H1 (cell line): ENCODE measurements at regions not wholly inside any gene's neighbourhood (a gene's known extent, or its start where the extent isn't known, plus 50 kb on each side); places are given as distances from the start of the nearest gene placed in this dataset.

Experiments used
- CHD2 ChIP-seq: IDR thresholded peaks from 2 replicates; pipeline ENCODE4 v1.6.1; 2012; ENCODE audit warnings: low read length, improper control_type of control experiment
- CTCF ChIP-seq, 3 experiments: IDR thresholded peaks; 1 replicate in 2 of 3; 2 replicates in 1 of 3; pipeline versions ENCODE4 v1.5.1 to v1.6.1; 2011; ENCODE audit warnings: low read length in 3 of 3, mild to moderate bottlenecking in 3 of 3, inconsistent platforms in 2 of 3, low read depth in 1 of 3, moderate library complexity in 1 of 3; ENCODE audit not compliant: insufficient read depth in 1 of 3; ENCODE audit errors: control extremely low read depth in 1 of 3
- EZH2 ChIP-seq: fragments of 200-600 bp; sonication (generic); IDR thresholded peaks from 2 replicates; pipeline ENCODE4 v1.7.1; 2012; ENCODE audit warnings: low read depth, mild to moderate bottlenecking, moderate library complexity, low read length, inconsistent platforms; ENCODE audit not compliant: severe bottlenecking
- FOSL1 ChIP-seq: IDR thresholded peaks from 2 replicates; pipeline ENCODE4 v1.6.1; 2011; ENCODE audit warnings: mild to moderate bottlenecking, low read depth, low read length, moderate library complexity; ENCODE audit not compliant: insufficient read depth
- MAFK ChIP-seq: IDR thresholded peaks from 2 replicates; pipeline ENCODE4 v1.6.1; 2012; ENCODE audit warnings: low read depth, mild to moderate bottlenecking, improper control_type of control experiment, low read length
- PHF8 ChIP-seq: fragments of 200-600 bp; sonication (generic); conservative IDR thresholded peaks from 2 replicates; pipeline ENCODE4 v1.7.1; 2012; ENCODE audit warnings: low read depth, mild to moderate bottlenecking, inconsistent platforms, low read length, moderate library complexity
- POLR2A ChIP-seq, 2 experiments: IDR thresholded peaks; 1 replicate in 1 of 2; 2 replicates in 1 of 2; pipeline ENCODE4 v1.6.1; 2011; ENCODE audit warnings: low read depth in 2 of 2, low read length in 2 of 2, mild to moderate bottlenecking in 2 of 2; ENCODE audit errors: control extremely low read depth in 1 of 2
- POLR2AphosphoS5 ChIP-seq: IDR thresholded peaks from 2 replicates; pipeline ENCODE4 v1.6.1; 2011; ENCODE audit warnings: low read depth, low read length
- SRF ChIP-seq: IDR thresholded peaks from 2 replicates; pipeline ENCODE4 v1.6.1; 2011; ENCODE audit warnings: mild to moderate bottlenecking, low read depth, low read length, moderate library complexity
- ZNF274 ChIP-seq: IDR thresholded peaks from 2 replicates; pipeline ENCODE4 v1.7.0; 2012; ENCODE audit warnings: low read length, borderline replicate concordance; ENCODE audit errors: extremely low read depth

- TF ChIP-seq EZH2 (no peak), CTCF (IDR thresholded peaks at IDR 0.05; ENCODE audit: control extremely low read depth in 1 of 3, insufficient read depth in 1 of 3, low read depth in 1 of 3, low read length in 3 of 3) (no peak), PHF8 (no peak), POLR2A (IDR thresholded peaks at IDR 0.05; ENCODE audit: control extremely low read depth in 1 of 2, low read depth in 2 of 2, low read length in 2 of 2) (no peak), CHD2 (no peak), SRF (no peak), POLR2AphosphoS5 (no peak), ZNF274 (no peak), FOSL1 (no peak), MAFK (no peak)
These were observed 187.8 kb upstream of the PRDM1 start for GRCh38 chr6:105898286-105898685.
